AG08395 (cell line): ENCODE measurements at regions not wholly inside any gene's neighbourhood (a gene's known extent, or its start where the extent isn't known, plus 50 kb on each side); places are given as distances from the start of the nearest gene placed in this dataset.
"Not testable (repeated sequence)": the region's sequence is repeated elsewhere in the genome, so short reads cannot be mapped to it uniquely, and the experiment has no call there.

ENCODE experiments used
- DNase-seq: peaks from one replicate; pipeline ENCODE4 v3.0.0; 2012; ENCODE audit warnings: mixed read lengths, low spot score

DNA sequence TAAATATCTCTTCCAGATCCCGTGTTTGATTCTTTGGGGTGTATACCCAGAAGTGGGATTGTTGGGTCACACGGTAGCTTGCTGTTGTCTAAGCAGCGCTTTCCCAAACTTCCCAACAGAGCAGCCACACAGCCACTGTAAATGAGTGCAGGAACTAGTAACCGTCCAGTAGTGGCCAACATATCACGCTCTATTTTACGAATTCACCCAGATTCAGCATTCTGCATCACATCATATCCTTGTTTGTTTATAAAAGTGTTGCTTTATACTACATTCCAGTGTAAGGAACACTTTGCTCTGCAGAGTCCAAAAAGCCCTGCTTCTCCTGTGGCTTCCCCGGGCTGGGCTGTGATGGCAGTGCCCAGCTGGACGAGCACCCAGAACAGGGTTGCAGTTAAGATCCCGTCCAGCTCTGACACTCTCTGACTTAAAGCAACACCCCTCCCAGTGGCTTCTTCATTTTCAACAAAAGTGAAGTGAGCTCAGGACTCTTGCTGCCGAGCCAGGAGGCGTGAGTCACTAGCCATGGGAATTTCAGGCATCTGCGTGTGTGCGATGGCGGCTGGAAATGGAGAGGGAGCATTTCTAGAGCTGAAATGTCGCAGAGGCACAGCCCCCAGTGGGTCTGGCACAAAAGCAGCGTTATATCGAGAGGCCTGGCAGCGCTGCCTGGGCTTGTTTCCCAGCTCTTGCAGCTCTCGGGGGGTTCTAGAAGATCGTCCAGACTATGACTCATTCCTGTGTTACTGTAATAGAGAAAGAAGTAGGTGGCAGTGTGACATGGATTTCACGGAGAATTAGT lies 216.3 kb upstream of the ECI2 start:
- DNase-seq, result peak; percentile 89

DNA sequence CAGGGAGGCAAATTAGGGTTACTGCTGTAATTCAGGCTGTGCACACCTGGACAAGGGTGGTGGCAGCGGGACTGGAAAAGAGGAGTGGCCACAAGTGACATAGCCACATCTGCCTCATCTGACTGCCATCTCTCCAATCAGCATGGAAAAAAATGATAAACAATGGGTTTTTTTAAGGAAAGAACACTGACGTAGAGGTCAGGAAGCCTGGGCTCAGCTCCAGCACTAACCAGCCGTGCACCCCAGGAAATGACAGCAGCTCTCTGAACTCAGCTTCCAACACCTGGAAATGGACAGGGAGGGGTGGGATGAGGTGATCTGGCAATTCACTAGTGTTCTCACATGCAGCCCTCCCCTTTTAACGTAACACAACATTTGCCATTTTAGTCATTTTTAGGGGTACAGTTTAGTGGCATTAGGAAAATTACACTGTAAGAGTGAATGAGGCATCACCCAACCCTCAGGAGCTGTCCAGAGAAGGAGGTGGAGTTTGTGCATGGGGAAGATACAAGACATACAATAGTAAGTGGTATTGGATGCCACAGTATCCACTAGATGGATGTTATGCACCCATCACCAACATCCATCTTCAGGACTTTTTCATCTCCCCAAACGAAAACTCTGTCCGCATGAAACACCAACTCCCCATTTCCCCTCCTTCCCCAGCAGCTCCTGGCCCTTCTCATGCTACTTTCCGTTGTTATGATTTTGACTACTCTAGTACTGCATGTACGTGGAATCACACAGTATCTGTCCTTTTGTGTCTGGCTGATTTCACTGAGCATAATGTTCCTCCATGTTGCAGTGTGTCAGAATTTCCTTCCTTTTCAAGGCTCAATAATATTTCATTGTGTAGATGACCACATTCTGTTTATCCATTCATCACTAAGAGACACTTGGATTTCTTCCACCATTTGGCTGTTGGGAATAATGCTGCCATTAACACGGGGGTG lies 215.5 kb upstream of the ECI2 start:
- DNase-seq, result no peak

DNA sequence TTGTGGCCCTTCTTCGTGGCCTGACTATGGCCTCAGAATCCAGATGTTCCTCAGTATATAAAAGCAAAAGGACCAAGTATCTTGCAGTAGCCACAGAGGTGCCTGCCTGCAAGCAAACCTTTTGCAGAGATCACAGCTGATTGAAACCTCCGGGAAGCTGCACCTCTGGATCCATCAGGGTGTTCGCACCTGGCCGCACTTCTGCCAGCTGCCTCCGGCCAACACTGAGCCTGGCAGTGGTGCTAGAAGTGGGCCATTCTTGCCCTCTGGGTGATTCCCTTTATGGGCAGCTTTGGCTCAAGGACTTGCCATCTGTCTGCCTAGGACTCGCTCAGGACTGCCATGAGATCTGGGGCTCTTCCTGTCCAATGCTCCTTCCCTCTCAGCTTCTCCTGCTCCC lies 214.6 kb upstream of the ECI2 start:
- no peak for DNase-seq

DNA sequence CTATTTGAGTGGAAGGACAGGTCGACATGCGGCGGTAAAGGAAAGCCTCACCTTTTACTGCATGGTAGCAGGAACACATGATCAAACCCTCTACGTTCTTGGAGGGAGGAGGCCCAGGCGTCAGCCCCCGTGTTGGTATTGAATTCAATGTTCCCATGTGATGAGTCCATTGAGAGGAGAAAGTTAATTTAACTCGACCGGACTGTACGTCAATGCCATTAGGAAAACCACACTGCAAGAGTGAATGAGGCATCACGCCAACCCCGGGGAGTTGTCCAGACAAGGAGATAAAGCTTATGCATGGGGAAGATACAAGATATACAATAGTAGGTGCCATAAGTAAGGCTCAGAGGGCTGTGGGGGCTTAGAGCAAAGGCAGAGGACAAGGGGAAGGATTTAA lies 213.9 kb upstream of the ECI2 start:
- no peak for DNase-seq

DNA sequence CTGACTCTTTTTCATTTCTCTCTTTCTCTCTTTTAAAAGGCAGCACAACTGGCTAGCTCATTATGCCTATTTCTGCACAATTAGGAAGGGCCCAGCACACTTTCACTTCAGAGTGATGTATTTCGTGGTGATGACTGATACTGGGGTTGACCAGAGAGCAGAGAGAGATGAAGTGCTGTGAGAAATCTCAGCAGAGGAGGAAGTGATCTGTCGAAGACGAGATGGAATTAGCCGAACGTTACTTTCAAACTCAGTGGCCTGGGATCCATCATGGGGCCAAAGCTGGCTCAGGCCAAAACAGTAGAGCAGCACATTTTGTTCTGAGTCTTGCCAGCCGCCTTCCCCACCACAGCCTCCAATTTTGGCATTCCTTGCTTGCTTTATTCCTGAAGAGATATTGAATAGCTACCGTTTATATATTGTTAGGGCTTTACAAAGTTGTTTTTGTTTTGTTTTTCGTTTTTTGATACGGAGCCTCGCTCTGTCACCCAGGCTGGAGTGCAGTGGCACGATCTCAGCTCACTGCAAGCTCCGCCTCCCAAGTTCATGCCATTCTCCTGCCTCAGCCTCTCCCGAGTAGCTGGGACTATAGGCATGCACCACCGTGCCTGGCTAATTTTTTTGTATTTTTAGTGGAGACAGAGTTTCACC lies 213.2 kb upstream of the ECI2 start:
- peak; percentile 14 for DNase-seq

DNA sequence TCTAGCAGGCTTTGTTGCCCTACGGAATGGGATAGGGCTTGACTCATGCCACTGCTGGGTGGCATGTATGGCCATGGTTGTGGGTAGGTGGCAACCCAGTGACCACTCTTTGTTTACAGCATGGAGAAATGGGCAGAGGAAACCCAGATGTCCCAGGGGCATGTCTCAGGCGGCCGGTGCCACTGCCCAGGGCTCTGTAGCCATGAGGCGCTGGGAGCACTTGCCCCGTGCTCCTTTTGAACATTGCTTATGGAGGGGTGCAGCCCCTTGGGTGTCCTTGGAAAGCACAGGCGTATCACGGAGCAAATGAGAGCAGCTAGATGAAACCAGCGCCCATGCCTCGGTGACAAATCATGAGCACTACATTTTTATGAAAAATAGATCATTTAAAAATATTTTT lies 212.5 kb upstream of the ECI2 start:
- no peak for DNase-seq

DNA sequence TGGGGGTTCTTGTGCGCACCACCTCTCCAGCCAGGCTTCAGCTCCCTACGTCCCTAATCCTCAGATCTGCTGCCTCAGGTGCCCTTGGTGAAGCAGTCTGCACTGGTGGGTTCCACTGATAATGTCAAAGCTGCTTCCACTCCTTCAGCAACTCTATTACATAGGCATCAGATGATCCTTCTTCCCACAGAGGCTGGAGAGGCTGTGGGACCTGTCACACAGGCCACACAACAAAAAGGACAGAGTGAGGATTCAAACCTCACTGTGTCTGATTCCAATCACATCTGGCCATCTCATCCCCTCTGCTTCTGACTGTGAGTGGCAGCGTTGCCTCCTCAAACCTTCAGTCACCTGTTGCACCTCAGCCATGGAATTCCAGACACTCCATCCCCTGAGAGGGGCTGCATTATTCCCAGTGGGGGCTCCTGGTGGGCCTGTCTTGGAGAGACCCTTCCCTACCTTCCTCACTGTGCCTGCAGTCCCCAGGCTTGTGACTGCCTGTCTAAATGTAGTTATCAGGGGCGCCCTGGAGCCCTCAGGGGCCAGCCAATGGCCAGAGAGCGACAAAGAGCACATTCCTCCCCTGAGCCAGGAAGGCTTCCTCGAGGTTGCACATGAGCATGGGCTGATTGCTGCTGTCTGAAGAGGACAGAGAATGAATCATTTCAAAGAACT lies 211.4 kb upstream of the ECI2 start:
- DNase-seq, result peak; percentile 41

DNA sequence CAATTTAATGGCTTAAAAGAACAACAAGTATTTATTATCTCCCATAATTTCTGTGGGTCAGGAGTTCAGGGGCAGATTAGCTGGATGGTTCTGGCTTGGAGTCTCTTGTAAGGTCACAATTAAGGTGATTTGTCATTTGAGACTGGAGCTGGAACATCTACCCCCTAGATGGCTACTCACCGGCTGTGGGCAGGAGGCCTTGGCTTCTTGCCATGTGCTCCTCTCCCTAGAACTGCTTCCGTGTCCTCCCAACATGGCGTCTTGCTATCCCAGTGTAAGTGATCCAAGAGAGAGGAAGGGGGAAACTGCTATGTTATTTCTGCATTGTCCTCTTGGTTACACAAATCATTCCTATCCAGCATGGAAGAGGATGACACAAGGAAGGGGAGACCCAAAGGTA lies 210.2 kb upstream of the ECI2 start:
- no peak for DNase-seq

DNA sequence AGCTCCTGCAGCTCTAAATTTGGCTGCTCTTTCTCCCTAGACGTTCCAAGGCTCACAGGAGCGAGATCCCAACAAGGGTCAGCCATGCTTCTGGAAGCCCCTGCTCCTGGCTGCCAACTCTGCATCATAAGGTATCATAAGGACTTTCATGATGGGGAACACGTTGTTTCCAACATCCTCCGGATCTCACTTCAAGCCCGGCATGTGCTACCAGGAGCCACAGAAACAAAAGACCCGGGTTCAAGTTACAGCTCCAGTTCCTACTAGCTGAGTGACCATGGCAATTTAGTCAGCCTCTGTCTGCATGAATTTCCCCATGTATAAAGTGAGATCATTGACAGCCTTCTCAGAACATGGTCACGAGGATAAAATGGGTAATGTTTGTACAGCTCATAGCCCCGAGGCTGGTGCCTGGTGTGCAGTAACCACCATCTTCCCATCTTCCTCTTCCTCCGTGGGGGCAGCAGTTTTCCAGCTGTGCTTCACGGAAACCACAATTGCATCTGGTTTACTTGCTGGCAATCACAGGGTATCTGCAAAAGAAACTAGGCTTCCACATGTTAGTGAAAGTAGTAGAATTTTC lies 209.0 kb upstream of the ECI2 start:
- DNase-seq, result peak; percentile 27

DNA sequence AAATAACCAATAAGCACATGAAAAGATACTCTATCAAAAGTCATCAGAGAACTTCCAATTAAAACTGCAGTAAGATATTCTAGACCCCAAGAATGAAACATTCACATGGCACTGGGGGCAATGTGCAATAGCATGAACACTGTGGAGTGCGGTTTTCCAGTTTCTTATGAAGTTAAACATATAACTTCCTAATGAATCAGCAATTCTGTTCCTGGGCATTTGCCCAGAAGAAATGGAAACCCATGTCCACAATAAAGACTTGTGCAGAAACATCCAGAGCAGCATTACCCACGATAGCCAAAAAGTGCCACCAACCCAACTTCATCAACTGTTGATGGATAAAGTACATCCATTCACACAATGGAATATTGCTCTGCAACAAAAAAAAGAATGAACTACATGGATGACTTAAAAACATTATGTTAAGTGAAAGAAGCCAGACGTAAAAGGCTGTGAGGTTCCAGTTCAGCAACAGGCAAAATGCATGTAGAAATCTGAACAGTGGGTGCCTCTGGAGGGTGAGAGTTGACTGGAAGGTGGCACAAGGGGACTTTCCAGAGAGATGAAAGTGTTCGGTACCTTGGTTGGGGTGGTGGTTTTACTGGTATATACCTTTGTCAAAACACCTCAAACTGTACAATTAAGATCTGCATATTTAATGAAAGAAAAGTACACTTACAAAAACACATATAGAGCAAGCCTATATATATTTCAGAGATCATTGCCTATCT lies 207.2 kb upstream of the ECI2 start:
- no peak for DNase-seq

DNA sequence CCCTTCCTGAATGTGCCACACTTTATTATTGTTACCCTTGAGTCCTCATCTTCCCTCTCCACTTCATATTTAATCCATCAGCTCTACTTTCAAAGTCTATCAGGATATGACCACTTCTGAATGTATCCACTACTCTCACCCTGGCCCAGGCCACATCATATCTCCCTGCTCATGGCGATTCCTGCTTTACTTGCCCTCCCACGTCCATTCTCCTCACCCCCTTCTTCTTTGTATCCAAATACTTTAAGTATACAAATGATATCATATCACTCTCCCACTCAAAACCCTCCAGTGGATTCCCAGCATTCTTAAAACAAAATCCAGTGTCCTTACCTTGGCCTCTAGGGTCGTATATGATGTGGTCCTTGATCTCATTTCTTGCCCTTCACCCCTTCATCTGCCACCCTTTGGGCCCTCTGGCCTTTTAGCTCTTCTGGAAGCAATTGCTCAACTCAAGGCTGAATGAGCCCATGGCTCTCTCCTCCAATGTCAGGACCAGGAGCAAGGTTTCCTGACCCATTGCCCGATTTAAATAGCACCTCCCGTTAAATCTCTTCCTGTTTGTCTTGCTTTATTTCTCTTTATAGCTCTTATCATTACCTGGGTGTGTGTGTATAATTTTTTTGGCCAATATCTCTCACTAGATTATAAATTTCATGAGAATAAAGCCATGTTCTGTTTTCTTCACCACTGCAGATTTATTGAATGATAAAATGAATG lies 205.9 kb upstream of the ECI2 start:
- DNase-seq, result no peak

DNA sequence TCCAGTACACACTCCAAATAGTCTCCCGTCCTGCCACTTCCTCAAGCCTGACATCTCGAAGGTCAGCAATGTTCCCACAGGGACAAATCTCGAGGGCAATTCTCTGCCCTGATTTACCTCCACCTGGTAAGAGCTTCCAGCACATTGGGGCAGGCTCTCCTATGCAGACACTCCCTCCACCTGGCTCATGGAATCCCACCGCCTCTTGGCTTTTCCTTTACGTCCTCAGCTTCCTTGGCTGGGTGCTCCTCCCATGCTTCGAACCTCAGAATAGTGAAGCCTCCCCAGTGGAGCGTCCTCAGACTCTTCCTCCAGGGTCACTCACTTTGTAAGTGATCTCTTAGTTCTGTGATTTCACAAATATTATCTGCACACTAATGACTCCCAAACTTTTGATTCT lies 205.2 kb upstream of the ECI2 start:
- no peak for DNase-seq

DNA sequence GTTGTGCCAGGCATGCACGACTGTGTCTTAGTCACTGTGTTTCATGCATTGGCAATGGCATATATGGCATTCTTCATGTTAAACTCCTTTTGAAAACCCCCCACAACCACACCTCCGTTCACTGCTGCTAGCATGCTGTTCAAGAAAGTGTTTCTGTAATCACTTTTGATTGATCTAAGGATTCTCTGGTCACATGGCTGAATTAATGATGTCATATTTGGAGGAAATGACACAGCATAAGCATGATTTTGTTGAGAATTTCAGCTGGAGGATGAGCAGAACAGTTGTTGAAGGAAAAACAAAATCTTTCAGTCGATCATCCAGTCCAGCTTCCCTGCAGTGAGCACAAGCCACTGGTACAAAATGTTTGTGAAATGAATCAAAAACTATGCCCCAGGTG lies 203.5 kb upstream of the ECI2 start:
- DNase-seq, result no peak

DNA sequence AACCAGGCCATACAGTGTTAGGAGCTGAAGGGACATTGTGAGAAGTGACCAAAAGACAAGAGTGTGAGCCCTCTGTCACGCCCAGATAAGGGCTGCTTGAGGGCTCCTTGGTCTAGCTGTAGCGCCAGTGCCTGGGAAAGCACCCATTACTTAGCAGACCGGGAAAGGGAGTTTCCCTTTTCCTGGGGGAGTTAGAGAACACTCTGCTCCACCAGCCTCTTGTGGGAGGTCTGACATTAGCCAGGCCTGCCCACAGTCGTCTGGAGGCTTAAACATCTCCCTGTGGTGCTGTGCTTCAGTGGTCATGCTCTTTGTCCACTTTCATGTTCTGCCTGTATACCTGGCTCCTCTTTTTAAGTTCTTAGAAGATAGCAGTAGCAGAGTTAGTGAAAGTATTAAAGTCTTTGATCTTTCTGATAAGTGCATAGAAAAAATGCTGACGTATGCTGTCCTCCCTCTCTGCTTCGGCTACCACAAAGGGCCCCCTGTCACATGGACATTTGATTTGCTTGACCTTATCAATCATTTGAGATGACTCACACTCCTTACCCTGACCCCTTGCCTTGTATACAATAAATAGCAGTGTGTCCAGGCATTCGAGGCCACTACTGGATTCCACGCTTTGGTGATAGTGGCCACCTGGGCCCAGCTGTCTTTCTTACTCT lies 201.5 kb upstream of the ECI2 start:
- no peak for DNase-seq

DNA sequence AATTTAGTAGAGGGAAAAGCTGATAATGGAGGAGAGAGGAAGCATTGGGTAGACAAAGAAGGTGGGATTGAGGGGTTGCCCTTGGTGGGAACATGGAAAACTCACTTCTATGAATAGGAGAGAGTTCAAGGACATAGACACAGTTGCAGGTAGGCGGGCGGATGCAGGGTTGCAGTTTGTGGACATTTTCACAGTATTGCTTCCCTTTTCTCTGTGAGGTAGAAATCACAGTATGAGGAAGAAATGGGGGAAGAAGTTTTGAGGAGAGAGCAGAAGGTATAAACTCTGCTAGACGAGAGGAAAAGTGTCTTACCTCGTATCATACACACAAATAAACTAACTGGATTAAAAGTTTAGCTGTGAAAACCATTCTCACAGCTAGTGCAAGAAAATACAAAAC lies 200.7 kb upstream of the ECI2 start:
- no peak for DNase-seq

DNA sequence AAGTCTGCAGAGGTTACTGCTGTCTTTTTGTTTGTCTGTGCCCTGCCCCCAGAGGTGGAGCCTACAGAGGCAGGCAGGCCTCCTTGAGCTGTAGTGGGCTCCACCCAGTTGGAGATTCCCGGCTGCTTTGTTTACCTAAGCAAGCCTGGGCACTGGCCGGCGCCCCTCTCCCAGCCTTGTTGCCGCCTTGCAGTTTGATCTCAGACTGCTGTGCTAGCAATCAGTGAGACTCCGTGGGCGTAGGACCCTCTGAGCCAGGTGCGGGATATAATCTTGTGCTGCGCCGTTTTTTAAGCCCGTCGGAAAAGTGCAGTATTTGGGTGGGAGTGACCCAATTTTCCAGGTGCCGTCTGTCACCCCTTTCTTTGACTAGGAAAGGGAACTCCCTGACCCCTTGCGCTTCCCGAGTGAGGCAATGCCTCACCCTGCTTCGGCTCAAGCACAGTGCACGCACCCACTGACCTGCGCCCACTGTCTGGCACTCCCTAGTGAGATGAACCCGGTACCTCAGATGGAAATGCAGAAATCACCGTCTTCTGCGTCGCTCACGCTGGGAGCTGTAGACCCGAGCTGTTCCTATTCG lies 198.9 kb upstream of the ECI2 start:
- DNase-seq, result not testable (repeated sequence)

DNA sequence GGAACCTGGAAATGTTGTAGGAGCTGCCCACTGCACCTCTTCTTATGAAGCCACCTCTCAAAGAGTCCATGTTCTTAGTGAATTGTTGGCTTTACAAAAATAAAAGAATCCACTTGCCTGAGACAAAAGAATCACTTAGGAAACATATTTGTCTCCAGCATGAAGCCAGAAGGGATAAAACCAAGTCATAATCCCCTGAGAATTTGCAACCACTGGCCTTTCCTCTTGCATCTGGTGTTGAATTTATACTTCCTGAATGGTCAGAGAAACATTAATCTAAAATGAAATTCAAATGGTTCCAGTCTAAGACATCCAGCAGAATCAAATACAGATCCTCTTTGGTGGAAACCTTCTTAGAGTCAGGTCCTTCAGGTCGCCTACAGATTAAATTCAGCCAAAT lies 192.5 kb upstream of the ECI2 start:
- DNase-seq, result no peak

DNA sequence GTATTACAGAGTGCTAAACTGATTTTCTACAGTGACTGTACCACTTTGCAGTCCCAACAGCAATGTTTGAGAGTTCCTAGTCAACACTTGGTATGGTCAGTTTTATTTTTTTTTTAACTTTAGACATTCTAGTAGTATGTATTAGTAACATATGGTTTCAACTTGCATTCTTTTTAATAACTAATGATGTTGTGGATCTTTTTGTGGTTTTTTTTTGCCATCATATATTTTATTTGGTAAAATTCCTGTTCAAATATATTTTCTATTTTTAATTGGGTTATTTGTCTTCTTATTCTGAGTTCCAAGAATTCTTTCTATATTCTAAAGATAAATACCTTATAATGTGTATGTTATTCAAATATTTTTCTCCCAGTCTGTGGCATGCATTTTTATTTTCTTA lies 189.4 kb upstream of the ECI2 start:
- no peak for DNase-seq

DNA sequence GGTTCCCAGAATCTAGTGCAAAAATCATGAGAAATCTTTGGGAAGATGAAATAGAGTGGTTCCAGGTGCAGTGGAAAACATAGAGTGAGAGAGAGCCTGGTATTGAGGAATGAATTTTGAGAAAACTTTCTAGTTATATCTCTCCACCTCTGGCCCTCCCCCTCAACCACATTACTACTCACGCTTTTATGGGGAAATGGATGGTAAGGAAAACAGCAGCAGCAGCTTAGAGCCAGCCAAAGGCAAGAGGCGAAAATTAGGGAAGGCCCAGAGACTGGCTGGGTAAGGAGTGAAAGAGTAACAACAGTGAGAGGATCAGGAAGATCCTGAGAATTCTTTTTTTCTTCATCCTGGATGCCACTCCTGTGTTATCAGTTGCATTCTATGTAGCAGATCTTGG lies 187.9 kb upstream of the ECI2 start:
- DNase-seq, result no peak
